Osteoblast (primary cell): ENCODE measurements at regions not wholly inside any gene's neighbourhood (a gene's known extent, or its start where the extent isn't known, plus 50 kb on each side); places are given as distances from the start of the nearest gene placed in this dataset.

Experiments
- DNase-seq: peaks from one replicate; pipeline ENCODE4 v3.0.0; 2011; ENCODE audit warnings: low spot score, mixed read lengths; ENCODE audit not compliant: insufficient read length; ENCODE audit errors: missing footprints
- H2AFZ ChIP-seq: 2 replicates; pipeline ENCODE4 v1.6.0; 2011; ENCODE audit warnings: mild to moderate bottlenecking, low read length
- H3K27ac ChIP-seq: 2 replicates; pipeline ENCODE4 v1.5.1; 2011; ENCODE audit warnings: mild to moderate bottlenecking, low read depth, low read length, moderate library complexity
- H3K27me3 ChIP-seq: 2 replicates; pipeline ENCODE4 v1.6.0; 2012; ENCODE audit warnings: mild to moderate bottlenecking, control low read depth, inconsistent platforms, low read length, moderate library complexity; ENCODE audit not compliant: insufficient read depth
- H3K36me3 ChIP-seq: 2 replicates; pipeline ENCODE4 v1.5.1; 2011; ENCODE audit warnings: mild to moderate bottlenecking, low read length, control low read depth, moderate library complexity; ENCODE audit not compliant: insufficient read depth
- H3K4me1 ChIP-seq: 2 replicates; pipeline ENCODE4 v1.5.1; 2011; ENCODE audit warnings: mild to moderate bottlenecking, low read length, control low read depth, moderate library complexity; ENCODE audit not compliant: insufficient read depth
- H3K4me2 ChIP-seq: 2 replicates; pipeline ENCODE4 v1.6.0; 2011; ENCODE audit warnings: mild to moderate bottlenecking, low read length; ENCODE audit not compliant: insufficient read depth
- H3K4me3 ChIP-seq: fragments of 200-600 bp; sonication (generic); 3 replicates; pipeline ENCODE4 v1.5.1; 2012; ENCODE audit warnings: mild to moderate bottlenecking, low read length, inconsistent platforms; ENCODE audit not compliant: insufficient read depth
- H3K79me2 ChIP-seq: 2 replicates; pipeline ENCODE4 v1.6.0; 2012; ENCODE audit warnings: mild to moderate bottlenecking, low read length, control low read depth, inconsistent platforms; ENCODE audit not compliant: insufficient read depth
- H3K9me3 ChIP-seq: 2 replicates; pipeline ENCODE4 v1.5.1; 2011; ENCODE audit warnings: low read depth, low read length, control low read depth
- H4K20me1 ChIP-seq: 2 replicates; pipeline ENCODE4 v1.6.0; 2012; ENCODE audit warnings: mild to moderate bottlenecking, low read length, control low read depth; ENCODE audit not compliant: insufficient read depth
- CTCF ChIP-seq: IDR thresholded peaks from 2 replicates; pipeline ENCODE4 v1.5.1; 2011; ENCODE audit warnings: mild to moderate bottlenecking, low read depth, low read length, moderate library complexity; ENCODE audit errors: extremely low read depth

GRCh38 chr20:4490606-4491280 lies 195.5 kb upstream of the PRNP start:
- Histone ChIP-seq H2AFZ (no peak overlapping the region), H3K27me3 (no peaks in the 10 kb centered on the region), H3K4me3 (no peak overlapping the region), H3K4me1 (peaks cover 19% of the 10 kb centered on the region), H3K36me3 (no peaks in the 10 kb centered on the region), H3K9me3 (no peaks in the 10 kb centered on the region), H4K20me1 (no peaks in the 10 kb centered on the region), H3K4me2 (no peak overlapping the region), H3K27ac (no peak overlapping the region), H3K79me2 (no peaks in the 10 kb centered on the region)
- no peak for TF ChIP-seq CTCF
- peak; percentile 14 for DNase-seq

- Histone ChIP-seq H3K4me2 (no peak overlapping the region), H3K4me3 (no peak overlapping the region), H2AFZ (no peak overlapping the region), H3K27ac (no peak overlapping the region), H3K4me1 (peaks cover 19% of the 10 kb centered on the region), H3K79me2 (no peaks in the 10 kb centered on the region), H4K20me1 (no peaks in the 10 kb centered on the region), H3K36me3 (no peaks in the 10 kb centered on the region), H3K27me3 (no peaks in the 10 kb centered on the region), H3K9me3 (no peaks in the 10 kb centered on the region)
- no peak for TF ChIP-seq CTCF
- DNase-seq, result peak; percentile 34
Observed at GRCh38 chr20:4490045-4490444, 196.2 kb upstream of the PRNP start.

GRCh38 chr20:4488407-4489339 lies 197.6 kb upstream of the PRNP start:
- Histone ChIP-seq H3K27ac (peak overlapping the region; percentile 8), H2AFZ (no peak overlapping the region), H3K27me3 (no peaks in the 10 kb centered on the region), H3K79me2 (no peaks in the 10 kb centered on the region), H3K4me3 (no peak overlapping the region), H3K36me3 (no peaks in the 10 kb centered on the region), H3K9me3 (no peaks in the 10 kb centered on the region), H3K4me2 (no peak overlapping the region), H3K4me1 (peaks cover 22% of the 10 kb centered on the region), H4K20me1 (no peaks in the 10 kb centered on the region)
- TF ChIP-seq CTCF, result no peak
- peak; percentile 91 for DNase-seq
